Fibroblast of lung (primary cell): ENCODE measurements at regions not wholly inside any gene's neighbourhood (a gene's known extent, or its start where the extent isn't known, plus 50 kb on each side); places are given as distances from the start of the nearest gene placed in this dataset.

Experiments
- DNase-seq, 2 donors: peaks; one replicate each; pipeline versions ENCODE4 v3.0.0 to v3.0.0-alpha.2; 2010; ENCODE audit warnings: low read depth in 2 of 2
- H2AFZ ChIP-seq: 2 replicates; pipeline ENCODE4 v1.5.1; 2012; ENCODE audit warnings: low read length, control low read depth, inconsistent platforms
- H3K27ac ChIP-seq: 2 replicates; pipeline ENCODE4 v1.5.1; 2011; ENCODE audit warnings: low read length, control low read depth; ENCODE audit not compliant: insufficient read depth
- H3K27me3 ChIP-seq: 2 replicates; pipeline ENCODE4 v1.5.1; 2011; ENCODE audit warnings: mild to moderate bottlenecking, low read length; ENCODE audit not compliant: control insufficient read depth, insufficient read depth
- H3K36me3 ChIP-seq: 2 replicates; pipeline ENCODE4 v1.5.1; 2011; ENCODE audit warnings: low read length; ENCODE audit not compliant: control insufficient read depth, insufficient read depth
- H3K4me1 ChIP-seq: 2 replicates; pipeline ENCODE4 v1.5.1; 2011; ENCODE audit warnings: low read length; ENCODE audit not compliant: control insufficient read depth, insufficient read depth; ENCODE audit errors: extremely low read depth
- H3K4me2 ChIP-seq: 2 replicates; pipeline ENCODE4 v1.5.1; 2011; ENCODE audit warnings: low read length, control low read depth; ENCODE audit not compliant: insufficient read depth; ENCODE audit errors: extremely low read depth
- H3K4me3 ChIP-seq, 4 experiments: fragments of 200-600 bp in 1 of 4; sonication (generic) in 1 of 4; replicated peaks in 1 of 4; 2 replicates each; pipeline ENCODE4 v1.5.1; 2011 to 2016; ENCODE audit warnings: low read length in 4 of 4, low read depth in 3 of 4, mild to moderate bottlenecking in 3 of 4, control low read depth in 2 of 4, inconsistent platforms in 1 of 4, mixed read lengths in 1 of 4; ENCODE audit not compliant: insufficient read depth in 1 of 4; ENCODE audit errors: control extremely low read depth in 1 of 4
- H3K79me2 ChIP-seq: 2 replicates; pipeline ENCODE4 v1.5.1; 2012; ENCODE audit warnings: mild to moderate bottlenecking, low read length, inconsistent platforms; ENCODE audit not compliant: control insufficient read depth, insufficient read depth
- H3K9ac ChIP-seq: 2 replicates; pipeline ENCODE4 v1.5.1; 2011; ENCODE audit warnings: mild to moderate bottlenecking, low read length, control low read depth; ENCODE audit not compliant: insufficient read depth
- H3K9me3 ChIP-seq: 2 replicates; pipeline ENCODE4 v1.5.1; 2012; ENCODE audit warnings: low read depth, low read length; ENCODE audit not compliant: control insufficient read depth, insufficient read depth
- H4K20me1 ChIP-seq: 2 replicates; pipeline ENCODE4 v1.5.1; 2011; ENCODE audit warnings: low read length; ENCODE audit not compliant: control insufficient read depth, insufficient read depth; ENCODE audit errors: extremely low read depth
- EZH2 ChIP-seq: IDR thresholded peaks from 2 replicates; pipeline ENCODE4 v1.5.1; 2012; ENCODE audit warnings: low read length, control low read depth, mild to moderate bottlenecking; ENCODE audit errors: missing control alignments
- TF ChIP-seq, protein P1 (sequence below), 2 donors: IDR thresholded peaks in 1 of 2; conservative IDR thresholded peaks in 1 of 2; 1 replicate in 1 of 2; 2 replicates in 1 of 2; pipeline ENCODE4 v1.5.1; 2011 to 2012; ENCODE audit warnings: low read length in 2 of 2, control low read depth in 1 of 2, inconsistent platforms in 1 of 2, low read depth in 1 of 2, mild to moderate bottlenecking in 1 of 2

DNA sequence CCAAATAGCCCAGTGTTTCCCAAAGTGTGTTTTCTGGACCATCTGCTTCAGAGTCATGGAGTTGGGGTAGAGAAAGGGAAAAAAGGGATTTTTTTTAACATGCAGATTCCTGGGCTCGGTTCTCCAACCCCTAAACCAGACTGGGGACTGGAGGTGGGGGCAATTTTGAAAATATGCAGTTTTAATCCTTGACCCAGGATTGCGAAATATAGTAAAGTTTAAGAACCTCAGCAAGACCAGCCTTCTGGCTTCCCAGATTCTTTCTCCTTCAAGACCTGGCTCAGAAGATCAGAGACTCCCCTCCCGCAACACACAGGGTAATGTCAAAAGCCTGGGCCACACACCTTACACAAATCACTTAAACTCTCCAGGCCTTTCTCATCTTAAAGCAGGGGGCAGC lies 150.1 kb downstream of the PAH start:
- H3K4me2 ChIP-seq, result no peak overlapping the region
- H3K4me1 ChIP-seq, result no peaks in the 10 kb centered on the region
- no peaks in the 10 kb centered on the region for H4K20me1 ChIP-seq
- no peaks in the 10 kb centered on the region for H3K36me3 ChIP-seq
- no peak overlapping the region for H3K4me3 ChIP-seq
- H2AFZ ChIP-seq, result no peak overlapping the region
- no peak for DNase-seq
- no peaks in the 10 kb centered on the region for H3K27me3 ChIP-seq
- no peak overlapping the region for H3K9ac ChIP-seq
- H3K9me3 ChIP-seq, result no peaks in the 10 kb centered on the region
- H3K27ac ChIP-seq, result no peak overlapping the region
- no peaks in the 10 kb centered on the region for H3K79me2 ChIP-seq
- TF ChIP-seq, protein P1, sequence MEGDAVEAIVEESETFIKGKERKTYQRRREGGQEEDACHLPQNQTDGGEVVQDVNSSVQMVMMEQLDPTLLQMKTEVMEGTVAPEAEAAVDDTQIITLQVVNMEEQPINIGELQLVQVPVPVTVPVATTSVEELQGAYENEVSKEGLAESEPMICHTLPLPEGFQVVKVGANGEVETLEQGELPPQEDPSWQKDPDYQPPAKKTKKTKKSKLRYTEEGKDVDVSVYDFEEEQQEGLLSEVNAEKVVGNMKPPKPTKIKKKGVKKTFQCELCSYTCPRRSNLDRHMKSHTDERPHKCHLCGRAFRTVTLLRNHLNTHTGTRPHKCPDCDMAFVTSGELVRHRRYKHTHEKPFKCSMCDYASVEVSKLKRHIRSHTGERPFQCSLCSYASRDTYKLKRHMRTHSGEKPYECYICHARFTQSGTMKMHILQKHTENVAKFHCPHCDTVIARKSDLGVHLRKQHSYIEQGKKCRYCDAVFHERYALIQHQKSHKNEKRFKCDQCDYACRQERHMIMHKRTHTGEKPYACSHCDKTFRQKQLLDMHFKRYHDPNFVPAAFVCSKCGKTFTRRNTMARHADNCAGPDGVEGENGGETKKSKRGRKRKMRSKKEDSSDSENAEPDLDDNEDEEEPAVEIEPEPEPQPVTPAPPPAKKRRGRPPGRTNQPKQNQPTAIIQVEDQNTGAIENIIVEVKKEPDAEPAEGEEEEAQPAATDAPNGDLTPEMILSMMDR (conservative IDR thresholded peaks at IDR 0.05 in 1 of 2, IDR thresholded peaks at IDR 0.05 in 1 of 2; ENCODE audit: low read depth in 1 of 2, low read length in 2 of 2), result no peak
- no peak for TF ChIP-seq EZH2

DNA sequence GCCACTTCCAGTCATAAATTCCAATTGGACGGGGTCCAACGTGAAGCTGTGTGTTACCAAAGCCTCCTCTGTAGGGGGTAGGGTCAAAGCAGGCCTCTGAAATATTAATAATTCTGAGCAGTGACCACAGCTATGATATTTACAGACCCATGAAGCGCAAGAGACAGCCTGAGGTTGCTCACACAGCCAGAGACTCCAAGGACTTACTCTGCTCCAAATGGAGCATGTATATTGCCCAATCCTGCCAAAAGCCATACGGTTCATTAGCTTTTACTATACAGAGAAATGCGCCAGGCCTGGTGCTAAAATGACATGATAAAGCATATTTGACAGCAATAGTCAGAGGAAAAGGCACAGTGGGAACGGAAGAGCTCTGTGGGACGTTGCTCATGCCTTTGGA lies 151.3 kb downstream of the PAH start:
- peak; percentile 1 to 31 for DNase-seq
- Histone ChIP-seq H3K4me1 (no peaks in the 10 kb centered on the region), H3K27ac (no peak overlapping the region), H3K4me2 (no peak overlapping the region), H3K9me3 (no peaks in the 10 kb centered on the region), H2AFZ (no peak overlapping the region), H3K4me3 (no peak overlapping the region), H3K9ac (no peak overlapping the region), H4K20me1 (no peaks in the 10 kb centered on the region), H3K27me3 (no peaks in the 10 kb centered on the region), H3K36me3 (no peaks in the 10 kb centered on the region), H3K79me2 (no peaks in the 10 kb centered on the region)
- TF ChIP-seq EZH2, result no peak
- TF ChIP-seq, protein P1 (conservative IDR thresholded peaks at IDR 0.05 in 1 of 2, IDR thresholded peaks at IDR 0.05 in 1 of 2; ENCODE audit: low read depth in 1 of 2, low read length in 2 of 2), result no peak

DNA sequence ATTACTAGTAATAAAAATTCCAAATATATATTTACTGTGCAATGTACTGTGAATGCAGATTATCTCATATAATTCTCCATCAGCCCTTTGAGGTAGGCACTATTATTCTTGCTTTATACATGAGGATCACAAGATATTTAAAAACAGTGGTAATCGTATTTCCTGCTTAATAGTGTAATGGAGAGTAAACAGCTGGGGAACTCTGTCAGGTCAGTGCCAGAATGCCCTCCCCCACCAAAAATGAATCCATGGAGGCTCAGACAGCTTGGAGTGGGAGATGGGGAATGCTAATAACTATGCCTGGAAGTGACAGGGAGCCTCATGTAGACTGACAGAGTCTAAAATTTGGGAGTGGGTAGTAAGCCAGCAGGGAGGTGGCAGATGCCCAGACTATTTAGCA lies 153.6 kb downstream of the PAH start:
- no peaks in the 10 kb centered on the region for H3K36me3 ChIP-seq
- no peaks in the 10 kb centered on the region for H3K79me2 ChIP-seq
- DNase-seq, result no peak
- no peak overlapping the region for H3K27ac ChIP-seq
- no peak overlapping the region for H3K4me2 ChIP-seq
- no peak for TF ChIP-seq EZH2
- TF ChIP-seq, protein P1 (conservative IDR thresholded peaks at IDR 0.05 in 1 of 2, IDR thresholded peaks at IDR 0.05 in 1 of 2; ENCODE audit: low read depth in 1 of 2, low read length in 2 of 2), result no peak
- H2AFZ ChIP-seq, result no peak overlapping the region
- no peaks in the 10 kb centered on the region for H4K20me1 ChIP-seq
- H3K9me3 ChIP-seq, result no peaks in the 10 kb centered on the region
- no peak overlapping the region for H3K4me3 ChIP-seq
- no peaks in the 10 kb centered on the region for H3K4me1 ChIP-seq
- H3K27me3 ChIP-seq, result no peaks in the 10 kb centered on the region
- no peak overlapping the region for H3K9ac ChIP-seq
